Activated CD4-positive, alpha-beta T cell treated with anti-CD3 and anti-CD28 coated beads, Interleukin-2, Interleukin-6, amounts not matched to agents 100 ng/mL and 50 ng/mL, durations not matched to agents 16 hours and 8 hours (primary cell): ENCODE measurements at regions not wholly inside any gene's neighbourhood (a gene's known extent, or its start where the extent isn't known, plus 50 kb on each side); places are given as distances from the start of the nearest gene placed in this dataset.

Experiments used
- DNase-seq: peaks from one replicate; pipeline ENCODE4 v3.0.0-alpha.2; 2020

GRCh38 chr18:39913672-39914366 is 2041.2 kb upstream of the PIK3C3 start:
- no peak for DNase-seq

- DNase-seq, result no peak
Measured at GRCh38 chr18:39911716-39912115, 2043.3 kb upstream of the PIK3C3 start.

GRCh38 chr18:39909706-39910105 is 2045.3 kb upstream of the PIK3C3 start:
- DNase-seq, result no peak

GRCh38 chr18:39886136-39886535 is 2068.9 kb upstream of the PIK3C3 start:
- no peak for DNase-seq

DNA sequence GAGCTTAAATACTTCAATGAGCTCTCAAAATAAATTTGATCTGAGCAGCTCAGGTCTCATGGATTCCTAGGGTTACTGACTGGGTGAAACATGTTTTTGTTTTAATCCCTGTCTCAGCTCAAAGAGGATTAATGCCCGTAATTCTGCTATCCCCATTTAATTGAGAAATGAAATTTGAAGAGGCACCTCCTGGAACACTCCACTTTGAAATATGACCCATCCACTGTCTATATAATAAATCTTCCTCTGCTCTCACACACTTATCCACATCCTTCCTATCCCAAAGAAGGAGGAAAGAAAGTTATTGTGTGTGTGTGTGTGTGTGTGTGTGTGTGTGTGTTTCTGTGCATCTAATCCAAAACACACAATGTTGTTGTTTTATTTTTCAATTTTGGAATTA is 2082.4 kb upstream of the PIK3C3 start:
- no peak for DNase-seq

GRCh38 chr18:39871961-39872360 is 2083.1 kb upstream of the PIK3C3 start:
- no peak for DNase-seq

- no peak for DNase-seq
Measured at GRCh38 chr18:39870591-39870990, 2084.4 kb upstream of the PIK3C3 start.

DNA sequence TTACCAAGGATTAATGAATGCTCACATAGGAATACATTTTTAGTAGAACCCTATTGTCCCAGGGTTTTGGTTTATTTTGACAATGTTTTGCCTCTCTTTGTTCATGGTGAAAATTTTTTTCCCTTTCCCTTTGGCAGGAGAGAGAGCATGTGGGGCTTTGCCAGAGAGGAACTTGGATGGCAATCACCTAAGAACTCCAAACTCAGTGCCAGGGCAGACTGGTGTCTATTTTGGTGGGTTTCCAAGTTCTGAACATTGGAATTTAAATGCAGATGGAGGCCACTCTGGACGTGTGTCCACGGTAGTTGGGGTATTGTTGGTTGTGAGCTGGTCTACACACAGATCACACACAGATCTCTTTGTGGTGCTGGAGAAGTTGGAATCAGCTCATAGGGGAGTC is 2091.1 kb upstream of the PIK3C3 start:
- no peak for DNase-seq

- no peak for DNase-seq
Measured at GRCh38 chr18:39862341-39862740, 2092.7 kb upstream of the PIK3C3 start.

- DNase-seq, result no peak
Measured at GRCh38 chr18:39854291-39854690, 2100.7 kb upstream of the PIK3C3 start.

DNA sequence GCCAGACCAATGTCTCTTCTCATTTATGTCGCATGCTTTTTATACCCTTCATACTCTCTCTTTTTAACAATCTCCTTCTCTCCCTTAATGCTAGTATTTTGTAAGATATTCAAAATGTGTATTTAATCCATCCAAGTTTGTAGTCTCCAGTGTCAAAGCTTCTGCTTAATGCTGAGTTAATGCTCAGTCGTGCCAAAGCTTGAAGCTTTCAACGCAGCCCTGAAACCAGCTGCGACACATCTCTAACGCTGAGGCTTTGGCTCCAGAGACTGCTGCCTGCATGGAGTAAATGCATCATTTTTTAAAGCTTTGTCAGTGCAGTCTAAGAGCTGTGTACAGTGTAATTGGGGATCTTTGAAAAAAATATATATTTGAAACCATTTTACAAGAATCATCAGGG is 2108.8 kb upstream of the PIK3C3 start:
- DNase-seq, result no peak

DNA sequence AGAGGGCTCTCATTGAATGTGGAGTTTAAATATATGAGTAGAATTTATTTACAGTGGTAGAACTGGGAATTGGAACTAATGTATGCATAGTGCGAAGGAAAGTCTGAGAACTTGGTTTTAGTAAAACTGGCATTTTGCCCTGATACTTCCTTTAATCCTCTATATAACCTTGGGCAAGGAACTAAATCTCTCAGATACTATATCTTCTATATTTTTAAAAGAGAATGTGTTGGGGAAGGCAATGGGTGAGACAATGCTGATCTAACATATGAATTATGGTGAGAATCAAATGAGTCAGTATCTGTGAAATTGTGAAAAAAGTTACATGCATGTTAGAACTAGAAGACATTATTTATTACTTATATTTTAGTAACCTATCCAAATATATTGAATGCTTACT is 2109.4 kb upstream of the PIK3C3 start:
- no peak for DNase-seq

- no peak for DNase-seq
Measured at GRCh38 chr18:39845106-39845505, 2109.9 kb upstream of the PIK3C3 start.

DNA sequence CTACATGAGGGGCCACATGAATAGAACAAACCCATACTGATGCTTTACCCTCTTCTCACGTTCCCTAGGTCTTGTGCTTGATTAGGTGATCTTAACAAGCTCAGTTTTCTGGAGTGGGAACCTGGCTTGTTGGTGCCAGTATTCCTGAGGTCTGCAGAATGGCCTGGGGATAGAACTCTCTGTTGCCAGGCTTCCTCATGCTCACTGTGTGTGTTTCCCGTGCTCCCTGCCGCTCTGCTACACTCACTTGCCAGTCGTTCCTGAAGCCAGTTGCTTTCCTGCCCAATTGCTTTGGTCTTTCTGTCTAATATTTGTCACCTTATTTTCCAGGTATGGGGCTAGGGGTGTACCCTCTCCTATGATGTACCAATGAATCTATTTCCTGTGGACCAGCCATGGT is 2111.5 kb upstream of the PIK3C3 start:
- no peak for DNase-seq

DNA sequence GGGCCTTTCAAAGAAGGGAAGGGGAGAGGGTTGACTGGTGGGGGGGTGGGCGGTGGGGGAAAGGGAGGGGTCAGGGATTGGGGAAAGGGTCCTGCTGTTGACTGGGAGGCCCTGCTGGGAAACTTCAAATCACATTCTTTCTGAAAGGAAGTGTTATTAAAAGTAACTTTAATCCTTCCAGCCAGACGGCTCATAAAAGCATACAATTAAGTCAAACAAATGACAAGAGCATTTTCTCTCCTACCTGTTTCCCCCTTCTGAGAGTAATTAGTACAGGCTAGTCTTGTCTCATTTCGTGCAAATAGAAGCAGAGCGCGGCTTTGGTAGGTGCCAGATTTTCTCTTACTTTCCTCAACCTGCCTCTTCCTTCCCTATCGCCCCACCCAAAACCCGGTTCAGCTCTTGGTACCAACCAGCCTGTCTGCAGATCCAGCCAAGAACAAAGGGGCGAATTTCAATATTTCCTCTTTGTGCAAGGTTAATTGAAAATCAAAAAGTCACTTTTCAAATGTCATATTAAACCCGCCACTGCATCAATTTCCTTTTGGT is 2112.6 kb upstream of the PIK3C3 start:
- DNase-seq, result no peak

DNA sequence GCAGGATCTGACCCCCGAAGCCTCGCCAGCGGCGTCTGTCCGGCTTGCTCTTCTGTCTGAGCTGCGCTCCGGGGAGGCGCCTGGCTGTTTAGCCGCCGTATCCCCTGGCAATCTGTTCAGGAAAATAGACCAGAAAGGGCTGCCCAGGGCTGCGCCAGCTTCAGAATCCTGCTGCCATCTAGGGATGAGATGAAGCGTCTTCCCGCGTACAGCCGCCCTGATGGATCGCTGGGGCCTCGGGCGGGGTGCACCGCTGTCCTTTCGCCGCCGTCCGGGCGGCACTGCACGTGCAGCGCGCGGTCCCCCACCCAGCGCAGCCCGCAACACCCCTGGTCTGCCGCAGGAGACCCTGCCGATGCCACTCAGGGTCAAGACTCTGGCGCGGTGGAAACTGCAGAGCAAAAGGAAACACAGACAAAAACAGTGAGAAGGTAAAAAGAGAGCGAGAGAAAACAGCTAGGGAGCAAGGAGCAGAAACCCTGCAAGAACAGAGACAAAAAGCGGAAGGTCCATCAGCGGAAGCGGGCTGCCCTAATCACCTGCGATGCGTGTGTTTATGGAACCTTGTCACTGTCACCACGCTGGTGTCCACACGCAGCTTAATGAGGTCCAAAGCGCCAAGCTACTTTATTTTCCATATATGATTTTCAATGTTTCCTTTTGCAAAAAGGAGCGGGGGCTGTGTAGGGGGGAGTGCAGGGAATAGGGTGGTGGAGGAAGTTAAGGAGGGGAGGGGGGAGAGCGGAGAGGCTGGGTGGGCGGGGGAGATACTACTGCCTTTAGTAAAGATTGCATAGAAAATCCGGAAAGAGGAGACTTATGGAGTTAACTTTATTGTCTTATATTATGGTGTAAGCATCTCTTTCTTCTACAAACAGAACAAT is 2113.3 kb upstream of the PIK3C3 start:
- DNase-seq, result no peak

DNA sequence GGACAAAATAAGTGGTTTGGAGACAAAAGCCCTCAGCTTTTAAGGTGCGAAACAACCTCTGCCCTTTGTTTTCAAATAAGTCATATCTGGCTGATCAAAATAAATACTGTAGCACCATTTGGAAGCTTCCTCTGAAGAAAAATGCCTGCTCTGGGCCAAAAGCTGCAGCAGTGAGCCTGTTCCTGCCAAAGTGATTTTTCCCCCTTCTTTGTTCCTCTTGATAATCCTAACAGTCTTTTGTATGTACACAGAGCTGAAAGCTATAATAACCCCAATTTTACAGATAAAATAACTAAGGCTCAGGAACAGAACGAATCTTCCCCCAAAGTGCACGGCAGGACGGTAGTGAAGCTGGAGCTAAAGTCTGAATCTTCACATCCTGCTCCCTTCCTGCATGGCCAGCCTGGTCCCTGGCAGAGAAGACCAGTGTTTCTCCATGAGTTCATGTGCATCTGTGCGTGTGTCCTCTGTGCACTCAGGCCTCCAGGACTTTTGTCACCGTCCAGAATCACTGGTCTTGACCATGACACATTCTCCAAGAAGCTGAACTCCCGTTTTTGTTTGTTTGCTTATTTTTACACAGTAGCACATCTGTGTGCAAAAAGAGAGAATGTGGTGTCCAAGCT is 2114.1 kb upstream of the PIK3C3 start:
- DNase-seq, result no peak

GRCh38 chr18:39840406-39840805 is 2114.6 kb upstream of the PIK3C3 start:
- DNase-seq, result no peak

DNA sequence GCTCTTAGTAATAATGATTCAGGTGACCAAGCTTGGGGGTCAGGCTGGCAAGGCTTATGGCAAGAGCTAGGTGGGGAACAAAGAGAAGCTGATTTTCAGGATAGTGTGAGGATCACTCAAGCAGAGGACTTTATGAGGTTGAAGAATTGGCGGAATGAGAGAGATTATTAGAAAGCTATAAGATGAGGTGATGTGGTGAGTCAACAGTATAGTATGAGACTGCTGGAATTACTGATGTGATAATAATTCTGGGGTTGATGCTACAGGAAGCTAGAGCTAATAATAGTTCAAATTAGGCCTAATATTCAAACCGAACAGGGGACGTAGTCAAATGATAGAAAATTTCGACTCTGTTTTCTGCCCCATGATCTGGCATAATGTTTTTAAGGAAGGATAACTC is 2115.3 kb upstream of the PIK3C3 start:
- no peak for DNase-seq

- no peak for DNase-seq
Measured at GRCh38 chr18:39838831-39839230, 2116.2 kb upstream of the PIK3C3 start.

DNA sequence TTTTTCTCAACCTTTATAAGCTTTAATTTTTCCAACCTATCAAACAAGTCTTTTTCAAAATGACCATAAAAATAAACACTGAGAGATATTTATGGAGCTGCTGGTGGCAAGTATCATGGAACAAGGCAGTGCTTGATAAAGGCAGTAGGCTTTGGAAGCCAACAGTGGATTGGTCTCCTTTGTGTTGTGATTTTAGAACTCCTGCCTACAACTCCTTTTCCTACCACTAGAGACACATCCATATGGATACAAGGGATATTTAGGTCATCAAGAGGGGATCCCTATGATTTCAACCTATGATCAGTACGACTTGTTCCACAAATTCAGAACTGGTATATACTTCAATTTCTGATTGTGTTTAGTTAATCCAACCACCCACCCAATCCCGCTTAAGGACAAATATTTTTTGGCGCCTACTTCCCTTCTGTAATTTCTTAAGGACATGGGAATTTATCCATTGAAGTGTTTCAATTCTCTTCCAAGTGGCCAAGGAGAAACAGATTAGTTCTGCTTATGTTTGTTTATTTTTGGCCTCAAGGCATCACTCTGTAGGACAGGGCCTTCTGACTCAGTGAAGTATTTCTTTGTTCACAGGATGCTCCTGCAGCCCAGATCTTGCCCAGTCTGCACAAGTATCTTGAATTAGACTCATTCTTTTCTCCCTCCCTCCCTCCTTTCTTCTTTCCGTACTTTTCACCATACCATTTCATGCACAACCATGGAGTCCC is 2119.6 kb upstream of the PIK3C3 start:
- DNase-seq, result no peak

- DNase-seq, result no peak
Measured at GRCh38 chr18:39834636-39835035, 2120.4 kb upstream of the PIK3C3 start.
